A549 (cell line): ENCODE measurements at regions not wholly inside any gene's neighbourhood (a gene's known extent, or its start where the extent isn't known, plus 50 kb on each side); places are given as distances from the start of the nearest gene placed in this dataset.

Source experiments
- ATAC-seq, 2 experiments: fragments of 200-7000 bp in 1 of 2; fragments of >200 bp in 1 of 2; cut with Nextera tagmentation in 1 of 2; cut with Tn5 transposase in 1 of 2; 3 replicates each; pipeline versions ENCODE4 v1.8.0 to v1.9.1; 2018 to 2020; ENCODE audit warnings: mild to moderate bottlenecking in 1 of 2, moderate library complexity in 1 of 2
- CTCF ChIA-PET: fragments of 300-600 bp; sonication (Branson Sonifier 250); formaldehyde crosslinking; extraction: SDS; loops from one replicate; lab custom pipeline; 2021; ENCODE audit warnings: antibody characterized with exemption, inconsistent platforms; lab: Yijun Ruan, JAX
- POLR2A ChIA-PET: fragments of 350-600 bp; formaldehyde crosslinking; extraction: SDS; loops from one replicate; lab custom pipeline; 2021; ENCODE audit warnings: antibody characterized with exemption, inconsistent platforms; lab: Yijun Ruan, JAX
- DNase-seq, 2 experiments: peaks; one replicate each; pipeline versions ENCODE4 v3.0.0 to v3.0.0-alpha.2; 2011 to 2016; ENCODE audit warnings: low read depth in 1 of 2, low spot score in 1 of 2
- FAIRE-seq: peaks from 2 replicates; lab custom pipeline; 2011; peaks lifted over from hg19 to GRCh38; lab: Jason Lieb, UNC
- H3K27ac ChIP-seq, 2 experiments: fragments of >200 bp; sonication (Bioruptor Twin); formaldehyde crosslinking; 3 replicates each; pipeline ENCODE4 v1.5.1; 2016 to 2017
- H3K4me1 ChIP-seq: fragments of >200 bp; sonication (Bioruptor Twin); formaldehyde crosslinking; 3 replicates; pipeline ENCODE4 v1.6.1; 2016
- H3K4me2 ChIP-seq: fragments of >200 bp; sonication (Bioruptor Twin); formaldehyde crosslinking; 3 replicates; pipeline ENCODE4 v1.6.1; 2016
- H3K4me3 ChIP-seq: fragments of >200 bp; sonication (Bioruptor Twin); formaldehyde crosslinking; 3 replicates; pipeline ENCODE4 v1.5.1; 2016
- H3K9me3 ChIP-seq: fragments of >200 bp; sonication (Bioruptor Twin); formaldehyde crosslinking; 3 replicates; pipeline ENCODE4 v1.6.1; 2016
- CBX2 ChIP-seq: fragments of 200-600 bp; sonication (generic); IDR thresholded peaks from 2 replicates; pipeline ENCODE4 v1.6.1; 2016; ENCODE audit warnings: low read depth, mild to moderate bottlenecking, borderline replicate concordance
- CEBPB ChIP-seq, 2 experiments: fragments of >200 bp in 1 of 2; sonication (Bioruptor Twin) in 1 of 2; formaldehyde crosslinking in 1 of 2; IDR thresholded peaks; 2 replicates each; pipeline ENCODE4 v1.6.1; 2012 to 2016
- CHD4 ChIP-seq: fragments of 200-600 bp; sonication (generic); IDR thresholded peaks from 2 replicates; pipeline ENCODE4 v1.6.1; 2016; ENCODE audit warnings: antibody characterized with exemption, mild to moderate bottlenecking, borderline replicate concordance
- EHMT2 ChIP-seq: fragments of 200-600 bp; sonication (generic); IDR thresholded peaks from 2 replicates; pipeline ENCODE4 v1.6.1; 2016; ENCODE audit warnings: antibody characterized with exemption, low read depth, mild to moderate bottlenecking, moderate library complexity
- FOXS1 ChIP-seq: fragments of 250-450 bp; sonication (Bioruptor Pico); IDR thresholded peaks from 2 replicates; pipeline ENCODE4 v1.5.0; 2020; ENCODE audit warnings: mild to moderate bottlenecking, moderate library complexity
- GATA3 ChIP-seq: IDR thresholded peaks from 2 replicates; pipeline ENCODE4 v1.6.1; 2012; ENCODE audit warnings: borderline replicate concordance
- HDAC2 ChIP-seq: fragments of 200-600 bp; sonication (generic); IDR thresholded peaks from 2 replicates; pipeline ENCODE4 v1.6.1; 2016
- HES2 ChIP-seq: fragments of >200 bp; sonication (Bioruptor Twin); formaldehyde crosslinking; IDR thresholded peaks from 2 replicates; pipeline ENCODE4 v1.6.1; 2016
- HOXB13 ChIP-seq: fragments of 250-450 bp; sonication (Bioruptor Pico); IDR thresholded peaks from 2 replicates; pipeline ENCODE4 v1.5.0; 2020; ENCODE audit warnings: low read depth, mild to moderate bottlenecking, moderate library complexity
- MAFK ChIP-seq: fragments of 450-650 bp; IDR thresholded peaks from 2 replicates; pipeline ENCODE4 v1.6.1; 2014; ENCODE audit not compliant: partially characterized antibody
- NPAS2 ChIP-seq: fragments of 250-450 bp; sonication (Bioruptor Pico); IDR thresholded peaks from 2 replicates; pipeline ENCODE4 v1.8.0; 2022; ENCODE audit warnings: mild to moderate bottlenecking, moderate library complexity, borderline replicate concordance
- POLR2AphosphoS2 ChIP-seq: conservative IDR thresholded peaks from 2 replicates; pipeline ENCODE4 v1.6.1; 2012; ENCODE audit warnings: low read length, improper control_type of control experiment, inconsistent platforms
- RCOR1 ChIP-seq: fragments of 150-350 bp; IDR thresholded peaks from 2 replicates; pipeline ENCODE4 v1.6.1; 2014; ENCODE audit warnings: antibody characterized with exemption, low read length, low read depth
- RNF2 ChIP-seq: fragments of 200-600 bp; sonication (generic); IDR thresholded peaks from 2 replicates; pipeline ENCODE4 v1.6.1; 2016; ENCODE audit warnings: low read depth, mild to moderate bottlenecking, antibody characterized with exemption, moderate library complexity, borderline replicate concordance
- SMC3 ChIP-seq: fragments of >200 bp; sonication (Bioruptor Twin); formaldehyde crosslinking; IDR thresholded peaks from 3 replicates; pipeline ENCODE4 v1.6.1; 2018; ENCODE audit warnings: inconsistent platforms
- SREBF2 ChIP-seq: fragments of 450-650 bp; IDR thresholded peaks from 2 replicates; pipeline ENCODE4 v1.6.1; 2014; ENCODE audit warnings: mild to moderate bottlenecking, moderate library complexity
- TFCP2L1 ChIP-seq: fragments of 250-450 bp; sonication (Bioruptor Pico); IDR thresholded peaks from 2 replicates; pipeline ENCODE4 v1.5.0; 2021; ENCODE audit warnings: mild to moderate bottlenecking
- WGBS: methylation state at CpG from one replicate; pipeline ENCODE4 v1.1.6; 2017; ENCODE audit errors: missing lambda C conversion rate; 5-methylcytosine and 5-hydroxymethylcytosine counted together
- TF ChIP-seq, protein P1 (sequence below): fragments of 450-650 bp; IDR thresholded peaks from 2 replicates; pipeline ENCODE4 v1.6.1; 2014; ENCODE audit warnings: antibody characterized with exemption
- TF ChIP-seq, protein P2 (sequence below): fragments of 150-350 bp; IDR thresholded peaks from 2 replicates; pipeline ENCODE4 v1.6.1; 2014; ENCODE audit warnings: low read depth, mild to moderate bottlenecking, low read length
- TF ChIP-seq, protein P3 (sequence below): fragments of >200 bp; sonication (Bioruptor Twin); formaldehyde crosslinking; IDR thresholded peaks from 3 replicates; pipeline ENCODE4 v1.6.1; 2016
- TF ChIP-seq, protein P4 (sequence below): fragments of 250-450 bp; sonication (Bioruptor Pico); IDR thresholded peaks from 2 replicates; pipeline ENCODE4 v1.5.0; 2021; ENCODE audit warnings: mild to moderate bottlenecking, moderate library complexity, borderline replicate concordance

DNA sequence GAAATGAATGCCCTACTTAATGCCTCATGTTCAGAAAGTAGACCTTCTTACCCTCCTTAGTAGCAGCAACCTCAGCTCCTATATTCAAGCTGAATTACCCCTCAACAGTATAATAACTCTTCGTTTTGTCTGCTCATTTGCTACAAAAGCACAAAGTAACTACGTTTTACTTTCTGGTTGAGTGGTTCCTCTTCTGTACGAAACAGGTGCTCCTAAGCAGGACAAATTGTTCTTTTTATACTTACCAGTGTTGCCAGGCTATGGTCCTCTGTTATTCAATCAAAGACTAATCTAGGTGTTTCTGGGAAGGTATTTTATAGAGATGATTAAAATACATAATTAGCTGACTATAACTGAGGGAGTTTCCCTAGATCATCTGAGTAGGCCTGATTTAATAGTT lies 484.2 kb upstream of the ADAMTS5 start:
- CTCF ChIA-PET: no interaction called here
- WGBS: 2% methylated on average over 3 of the region's 3 CpGs
- Histone ChIP-seq H3K4me1 (no peaks in the 10 kb centered on the region), H3K27ac (no peak overlapping the region), H3K4me3 (no peak overlapping the region), H3K9me3 (no peaks in the 10 kb centered on the region)
- no peak for TF ChIP-seq POLR2AphosphoS2
- TF ChIP-seq, protein P1, sequence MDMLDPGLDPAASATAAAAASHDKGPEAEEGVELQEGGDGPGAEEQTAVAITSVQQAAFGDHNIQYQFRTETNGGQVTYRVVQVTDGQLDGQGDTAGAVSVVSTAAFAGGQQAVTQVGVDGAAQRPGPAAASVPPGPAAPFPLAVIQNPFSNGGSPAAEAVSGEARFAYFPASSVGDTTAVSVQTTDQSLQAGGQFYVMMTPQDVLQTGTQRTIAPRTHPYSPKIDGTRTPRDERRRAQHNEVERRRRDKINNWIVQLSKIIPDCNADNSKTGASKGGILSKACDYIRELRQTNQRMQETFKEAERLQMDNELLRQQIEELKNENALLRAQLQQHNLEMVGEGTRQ: no peak
- TF ChIP-seq GATA3: no peak
- TF ChIP-seq, protein P2, sequence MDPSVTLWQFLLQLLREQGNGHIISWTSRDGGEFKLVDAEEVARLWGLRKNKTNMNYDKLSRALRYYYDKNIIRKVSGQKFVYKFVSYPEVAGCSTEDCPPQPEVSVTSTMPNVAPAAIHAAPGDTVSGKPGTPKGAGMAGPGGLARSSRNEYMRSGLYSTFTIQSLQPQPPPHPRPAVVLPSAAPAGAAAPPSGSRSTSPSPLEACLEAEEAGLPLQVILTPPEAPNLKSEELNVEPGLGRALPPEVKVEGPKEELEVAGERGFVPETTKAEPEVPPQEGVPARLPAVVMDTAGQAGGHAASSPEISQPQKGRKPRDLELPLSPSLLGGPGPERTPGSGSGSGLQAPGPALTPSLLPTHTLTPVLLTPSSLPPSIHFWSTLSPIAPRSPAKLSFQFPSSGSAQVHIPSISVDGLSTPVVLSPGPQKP: no peak
- no peak for TF ChIP-seq HES2
- TF ChIP-seq MAFK: no peak
- TF ChIP-seq SMC3: no peak
- TF ChIP-seq, all 56 proteins: peak for 0
- FAIRE-seq (no peak), DNase-seq (no peak), ATAC-seq (no peak)
- H3K4me2 ChIP-seq: no peak overlapping the region
- POLR2A ChIA-PET: no interaction called here

DNA sequence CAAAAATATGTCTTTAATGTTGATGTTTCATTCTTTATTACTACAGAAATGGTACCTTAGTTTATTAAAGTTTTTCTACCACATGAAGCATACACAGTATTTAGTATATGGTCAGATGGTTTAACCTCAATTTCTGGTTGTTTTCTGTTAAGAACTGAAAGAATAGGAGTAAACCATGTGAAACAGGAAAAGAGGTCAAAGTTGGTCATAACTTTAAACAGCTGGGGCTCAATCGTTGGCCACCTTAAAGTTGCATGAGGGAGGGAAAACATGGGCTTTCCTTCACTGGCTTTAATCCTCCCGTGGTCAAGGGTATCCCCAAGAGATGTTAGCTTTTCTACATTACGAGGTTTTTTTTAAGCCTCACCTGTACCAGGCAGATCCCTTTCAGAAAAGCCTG lies 483.3 kb upstream of the ADAMTS5 start:
- TF ChIP-seq HDAC2 (no peak), EHMT2 (no peak), CEBPB (IDR thresholded peaks at IDR 0.05) (no peak), HES2 (no peak), RCOR1 (no peak), CHD4 (no peak)
- TF ChIP-seq, protein P2: no peak
- TF ChIP-seq, protein P3, sequence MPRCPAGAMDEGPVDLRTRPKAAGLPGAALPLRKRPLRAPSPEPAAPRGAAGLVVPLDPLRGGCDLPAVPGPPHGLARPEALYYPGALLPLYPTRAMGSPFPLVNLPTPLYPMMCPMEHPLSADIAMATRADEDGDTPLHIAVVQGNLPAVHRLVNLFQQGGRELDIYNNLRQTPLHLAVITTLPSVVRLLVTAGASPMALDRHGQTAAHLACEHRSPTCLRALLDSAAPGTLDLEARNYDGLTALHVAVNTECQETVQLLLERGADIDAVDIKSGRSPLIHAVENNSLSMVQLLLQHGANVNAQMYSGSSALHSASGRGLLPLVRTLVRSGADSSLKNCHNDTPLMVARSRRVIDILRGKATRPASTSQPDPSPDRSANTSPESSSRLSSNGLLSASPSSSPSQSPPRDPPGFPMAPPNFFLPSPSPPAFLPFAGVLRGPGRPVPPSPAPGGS: no peak
- Histone ChIP-seq H3K4me1 (no peaks in the 10 kb centered on the region), H3K4me2 (no peak overlapping the region), H3K4me3 (no peak overlapping the region), H3K9me3 (no peaks in the 10 kb centered on the region), H3K27ac (no peak overlapping the region)
- DNase-seq (no peak), FAIRE-seq (no peak), ATAC-seq (no peak)
- CTCF ChIA-PET: no interaction called here
- POLR2A ChIA-PET: no interaction called here
- WGBS: 0% methylated on average over 3 of the region's 3 CpGs

GRCh38 chr21:27448960-27449359 lies 482.1 kb upstream of the ADAMTS5 start:
- ChIA-PET CTCF (no interaction called here), POLR2A (no interaction called here)
- TF ChIP-seq HES2 (no peak), HOXB13 (CRISPR knock-in tag) (no peak)
- Histone ChIP-seq H3K9me3 (no peaks in the 10 kb centered on the region), H3K4me3 (no peak overlapping the region), H3K4me2 (no peak overlapping the region), H3K27ac (no peak overlapping the region), H3K4me1 (no peaks in the 10 kb centered on the region)
- ATAC-seq (no peak), DNase-seq (no peak), FAIRE-seq (no peak)
- 6% methylated on average over 7 of the region's 7 CpGs for WGBS

DNA sequence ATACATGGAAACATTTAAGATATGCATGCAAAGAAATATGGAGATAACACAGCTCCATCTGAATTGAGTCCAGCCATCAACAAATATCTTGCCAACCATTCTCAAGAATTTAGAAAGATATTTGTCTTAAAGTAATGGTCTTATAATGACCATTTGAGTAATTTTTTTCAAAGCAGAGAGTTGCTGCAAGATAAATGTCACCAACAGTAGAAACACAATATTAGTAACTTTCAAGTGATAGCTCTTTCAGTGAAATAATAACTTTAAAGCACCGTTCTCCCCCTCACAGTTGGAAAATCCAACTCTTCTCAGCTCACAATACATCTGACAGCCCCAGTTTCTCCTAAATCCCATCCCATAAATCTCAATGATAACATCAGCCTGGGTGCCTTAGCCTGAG lies 481.0 kb upstream of the ADAMTS5 start:
- no peak for DNase-seq
- TF ChIP-seq SREBF2 (no peak), CBX2 (no peak), FOXS1 (no peak), NPAS2 (no peak), TFCP2L1 (no peak), RNF2 (no peak)
- TF ChIP-seq, protein P4, sequence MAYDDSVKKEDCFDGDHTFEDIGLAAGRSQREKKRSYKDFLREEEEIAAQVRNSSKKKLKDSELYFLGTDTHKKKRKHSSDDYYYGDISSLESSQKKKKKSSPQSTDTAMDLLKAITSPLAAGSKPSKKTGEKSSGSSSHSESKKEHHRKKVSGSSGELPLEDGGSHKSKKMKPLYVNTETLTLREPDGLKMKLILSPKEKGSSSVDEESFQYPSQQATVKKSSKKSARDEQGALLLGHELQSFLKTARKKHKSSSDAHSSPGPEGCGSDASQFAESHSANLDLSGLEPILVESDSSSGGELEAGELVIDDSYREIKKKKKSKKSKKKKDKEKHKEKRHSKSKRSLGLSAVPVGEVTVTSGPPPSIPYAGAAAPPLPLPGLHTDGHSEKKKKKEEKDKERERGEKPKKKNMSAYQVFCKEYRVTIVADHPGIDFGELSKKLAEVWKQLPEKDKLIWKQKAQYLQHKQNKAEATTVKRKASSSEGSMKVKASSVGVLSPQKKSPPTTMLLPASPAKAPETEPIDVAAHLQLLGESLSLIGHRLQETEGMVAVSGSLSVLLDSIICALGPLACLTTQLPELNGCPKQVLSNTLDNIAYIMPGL: no peak
- ChIA-PET POLR2A (no interaction called here), CTCF (no interaction called here)
- ATAC-seq: no peak
- Histone ChIP-seq H3K4me3 (no peak overlapping the region), H3K27ac (no peak overlapping the region), H3K4me2 (no peak overlapping the region), H3K4me1 (no peaks in the 10 kb centered on the region), H3K9me3 (no peaks in the 10 kb centered on the region)
- WGBS: 0% methylated on average over 1 of the region's 1 CpG
- FAIRE-seq: no peak
